ENCODE measurements at regions not wholly inside any gene's neighbourhood (a gene's known extent, or its start where the extent isn't known, plus 50 kb on each side); places are given as distances from the start of the nearest gene placed in this dataset.

DNA sequence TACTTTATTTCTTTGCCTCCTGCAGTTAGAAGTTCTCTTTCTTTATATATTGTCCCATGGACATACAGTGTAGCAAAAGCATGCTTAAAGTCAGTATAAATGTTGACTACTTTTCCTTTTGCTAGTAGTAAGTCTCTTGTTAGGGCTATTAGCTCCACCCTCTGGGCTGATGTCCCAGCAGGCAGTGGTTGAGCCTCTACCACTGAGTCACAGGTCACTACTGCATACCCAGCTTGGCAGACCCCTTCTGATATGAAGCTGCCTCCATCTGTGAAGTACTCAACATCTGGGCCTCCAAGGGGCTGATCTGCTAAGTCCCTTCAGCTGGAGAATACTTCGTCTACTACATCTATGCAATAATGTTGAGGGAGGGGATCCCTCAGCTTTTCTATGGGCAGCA, 61.0 kb upstream of the SLC35G4 start:
- TF ChIP-seq, protein P1, sequence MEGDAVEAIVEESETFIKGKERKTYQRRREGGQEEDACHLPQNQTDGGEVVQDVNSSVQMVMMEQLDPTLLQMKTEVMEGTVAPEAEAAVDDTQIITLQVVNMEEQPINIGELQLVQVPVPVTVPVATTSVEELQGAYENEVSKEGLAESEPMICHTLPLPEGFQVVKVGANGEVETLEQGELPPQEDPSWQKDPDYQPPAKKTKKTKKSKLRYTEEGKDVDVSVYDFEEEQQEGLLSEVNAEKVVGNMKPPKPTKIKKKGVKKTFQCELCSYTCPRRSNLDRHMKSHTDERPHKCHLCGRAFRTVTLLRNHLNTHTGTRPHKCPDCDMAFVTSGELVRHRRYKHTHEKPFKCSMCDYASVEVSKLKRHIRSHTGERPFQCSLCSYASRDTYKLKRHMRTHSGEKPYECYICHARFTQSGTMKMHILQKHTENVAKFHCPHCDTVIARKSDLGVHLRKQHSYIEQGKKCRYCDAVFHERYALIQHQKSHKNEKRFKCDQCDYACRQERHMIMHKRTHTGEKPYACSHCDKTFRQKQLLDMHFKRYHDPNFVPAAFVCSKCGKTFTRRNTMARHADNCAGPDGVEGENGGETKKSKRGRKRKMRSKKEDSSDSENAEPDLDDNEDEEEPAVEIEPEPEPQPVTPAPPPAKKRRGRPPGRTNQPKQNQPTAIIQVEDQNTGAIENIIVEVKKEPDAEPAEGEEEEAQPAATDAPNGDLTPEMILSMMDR (IDR thresholded peaks at IDR 0.05; ENCODE audit: poor library complexity) = no peak
- no peak for TF ChIP-seq EZH2 (IDR thresholded peaks at IDR 0.05; ENCODE audit: borderline replicate concordance)
- TF ChIP-seq EZH2phosphoT487 (IDR thresholded peaks at IDR 0.05; ENCODE audit: low read depth, severe bottlenecking, unreplicated experiment) = no peak

Measured in hepatocyte (in vitro differentiated cells).